ENCODE measurements at regions not wholly inside any gene's neighbourhood (a gene's known extent, or its start where the extent isn't known, plus 50 kb on each side); places are given as distances from the start of the nearest gene placed in this dataset.

DNA sequence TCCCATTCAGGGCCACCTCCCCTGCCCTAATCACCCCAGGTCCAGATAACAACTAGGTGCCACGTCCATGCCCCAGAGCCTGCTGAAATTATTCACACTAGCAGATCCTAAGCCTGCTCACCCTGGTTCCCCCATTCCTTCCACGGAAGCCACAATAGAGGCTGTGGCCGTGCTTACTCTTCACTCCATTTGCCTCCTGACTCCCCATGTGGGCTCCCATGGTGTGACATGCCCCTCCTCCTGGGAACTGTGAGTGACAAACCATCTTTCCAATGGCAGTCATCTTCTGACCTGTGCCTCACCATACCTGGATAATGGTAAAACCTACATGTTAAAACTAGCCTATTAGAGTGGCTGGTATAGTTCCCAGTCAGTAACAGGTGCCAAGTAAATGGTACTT is 216.2 kb upstream of the PRKCQ start:
- TF ChIP-seq REST (IDR thresholded peaks at IDR 0.05; ENCODE audit: low read depth): no peak
- TF ChIP-seq TAF1 (IDR thresholded peaks at IDR 0.05; ENCODE audit: low read depth): no peak
- TF ChIP-seq TEAD4 (IDR thresholded peaks at IDR 0.05): no peak
- TF ChIP-seq, protein P1, sequence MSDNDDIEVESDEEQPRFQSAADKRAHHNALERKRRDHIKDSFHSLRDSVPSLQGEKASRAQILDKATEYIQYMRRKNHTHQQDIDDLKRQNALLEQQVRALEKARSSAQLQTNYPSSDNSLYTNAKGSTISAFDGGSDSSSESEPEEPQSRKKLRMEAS (IDR thresholded peaks at IDR 0.05): no peak
- TF ChIP-seq USF1 (IDR thresholded peaks at IDR 0.05): no peak
- TF ChIP-seq NFIC (IDR thresholded peaks at IDR 0.05): no peak
- no peak for TF ChIP-seq TCF12 (IDR thresholded peaks at IDR 0.05; ENCODE audit: low read depth)
- TF ChIP-seq FOXM1 (IDR thresholded peaks at IDR 0.05; ENCODE audit: borderline replicate concordance, low read depth): no peak
- TF ChIP-seq ZBTB7A (IDR thresholded peaks at IDR 0.05; ENCODE audit: low read depth): no peak
- TF ChIP-seq CEBPB (IDR thresholded peaks at IDR 0.05): no peak
- no peak for TF ChIP-seq EGR1 (IDR thresholded peaks at IDR 0.05)
- no peak for TF ChIP-seq RAD21 (IDR thresholded peaks at IDR 0.05; ENCODE audit: low read depth)

DNA sequence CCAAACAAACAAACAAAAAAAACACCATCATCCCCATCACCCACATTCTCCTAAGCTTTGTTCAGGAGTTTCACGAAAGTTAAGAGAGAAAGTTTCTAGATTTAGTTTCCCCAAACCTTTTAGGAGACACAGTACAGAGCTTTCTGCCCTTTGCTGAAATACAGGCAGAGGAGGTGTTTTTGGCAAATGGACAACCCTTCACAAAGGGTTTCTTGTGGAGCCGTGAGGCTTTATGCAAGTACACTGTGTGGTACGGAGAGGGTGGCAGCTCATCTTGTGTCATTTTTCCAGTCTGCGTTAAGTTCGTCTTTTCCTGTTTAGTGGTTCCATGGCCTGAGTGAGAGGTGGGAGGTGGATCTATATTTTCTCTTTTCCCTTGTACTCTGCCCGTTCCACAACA is 215.5 kb upstream of the PRKCQ start:
- TF ChIP-seq ZBTB7A (IDR thresholded peaks at IDR 0.05; ENCODE audit: low read depth) (no peak), EGR1 (IDR thresholded peaks at IDR 0.05) (no peak), EP300 (IDR thresholded peaks at IDR 0.05; ENCODE audit: borderline replicate concordance) (no peak), USF1 (IDR thresholded peaks at IDR 0.05) (no peak), TEAD4 (IDR thresholded peaks at IDR 0.05) (no peak), YY1 (IDR thresholded peaks at IDR 0.05; ENCODE audit: low read depth) (no peak), REST (IDR thresholded peaks at IDR 0.05; ENCODE audit: low read depth) (no peak), CREB1 (IDR thresholded peaks at IDR 0.05; ENCODE audit: low read depth) (no peak)
- TF ChIP-seq, protein P1 (IDR thresholded peaks at IDR 0.05): no peak

GRCh38 chr10:6794441-6794840 is 214.4 kb upstream of the PRKCQ start:
- no peak for TF ChIP-seq ZBTB7A (IDR thresholded peaks at IDR 0.05; ENCODE audit: low read depth)
- TF ChIP-seq NFIC (IDR thresholded peaks at IDR 0.05): no peak
- no peak for TF ChIP-seq FOXM1 (IDR thresholded peaks at IDR 0.05; ENCODE audit: borderline replicate concordance, low read depth)
- no peak for TF ChIP-seq EGR1 (IDR thresholded peaks at IDR 0.05)
- no peak for TF ChIP-seq CREB1 (IDR thresholded peaks at IDR 0.05; ENCODE audit: low read depth)
- no peak for TF ChIP-seq TCF12 (IDR thresholded peaks at IDR 0.05; ENCODE audit: low read depth)
- no peak for TF ChIP-seq EP300 (IDR thresholded peaks at IDR 0.05; ENCODE audit: borderline replicate concordance)
- no peak for TF ChIP-seq RAD21 (IDR thresholded peaks at IDR 0.05; ENCODE audit: low read depth)
- no peak for TF ChIP-seq CEBPB (IDR thresholded peaks at IDR 0.05)
- no peak for TF ChIP-seq USF1 (IDR thresholded peaks at IDR 0.05)
- no peak for TF ChIP-seq TAF1 (IDR thresholded peaks at IDR 0.05; ENCODE audit: low read depth)
- TF ChIP-seq TEAD4 (IDR thresholded peaks at IDR 0.05): no peak
- TF ChIP-seq, protein P1 (IDR thresholded peaks at IDR 0.05): no peak

GRCh38 chr10:6788731-6789130 is 208.7 kb upstream of the PRKCQ start:
- no peak for TF ChIP-seq CREB1 (IDR thresholded peaks at IDR 0.05; ENCODE audit: low read depth)
- no peak for TF ChIP-seq EGR1 (IDR thresholded peaks at IDR 0.05)
- no peak for TF ChIP-seq TCF12 (IDR thresholded peaks at IDR 0.05; ENCODE audit: low read depth)

DNA sequence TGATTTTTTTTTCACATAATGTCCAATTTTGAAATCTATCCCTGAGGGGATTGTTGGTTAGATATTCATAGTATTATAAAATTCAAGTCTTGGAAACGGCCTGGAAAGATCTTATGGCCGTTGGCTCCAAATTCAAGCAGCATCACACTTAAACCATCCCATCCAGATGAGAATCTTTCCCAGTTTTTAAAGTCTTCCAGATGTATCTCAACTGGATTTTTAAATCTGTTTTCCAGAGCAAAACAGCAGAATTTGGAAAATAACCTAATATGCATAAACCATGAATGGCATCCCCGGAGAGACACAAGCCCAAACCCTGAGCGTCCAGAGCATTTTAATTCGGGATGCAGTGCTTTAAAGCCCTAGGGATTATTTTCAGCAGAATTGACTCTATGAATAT is 208.2 kb upstream of the PRKCQ start:
- TF ChIP-seq EP300 (IDR thresholded peaks at IDR 0.05; ENCODE audit: borderline replicate concordance): no peak
- TF ChIP-seq RAD21 (IDR thresholded peaks at IDR 0.05; ENCODE audit: low read depth): no peak
- no peak for TF ChIP-seq ZBTB7A (IDR thresholded peaks at IDR 0.05; ENCODE audit: low read depth)
- no peak for TF ChIP-seq TEAD4 (IDR thresholded peaks at IDR 0.05)
- no peak for TF ChIP-seq REST (IDR thresholded peaks at IDR 0.05; ENCODE audit: low read depth)
- no peak for TF ChIP-seq CREB1 (IDR thresholded peaks at IDR 0.05; ENCODE audit: low read depth)
- no peak for TF ChIP-seq USF1 (IDR thresholded peaks at IDR 0.05)
- no peak for TF ChIP-seq NFIC (IDR thresholded peaks at IDR 0.05)
- TF ChIP-seq, protein P1 (IDR thresholded peaks at IDR 0.05): no peak
- no peak for TF ChIP-seq CEBPB (IDR thresholded peaks at IDR 0.05)
- TF ChIP-seq TAF1 (IDR thresholded peaks at IDR 0.05; ENCODE audit: low read depth): no peak
- no peak for TF ChIP-seq FOXM1 (IDR thresholded peaks at IDR 0.05; ENCODE audit: borderline replicate concordance, low read depth)
- no peak for TF ChIP-seq EGR1 (IDR thresholded peaks at IDR 0.05)
- TF ChIP-seq YY1 (IDR thresholded peaks at IDR 0.05; ENCODE audit: low read depth): no peak
- TF ChIP-seq TCF12 (IDR thresholded peaks at IDR 0.05; ENCODE audit: low read depth): no peak

Data from Ishikawa (cell line).